Aorta (tissue), 5 donors: ENCODE measurements at regions not wholly inside any gene's neighbourhood (a gene's known extent, or its start where the extent isn't known, plus 50 kb on each side); places are given as distances from the start of the nearest gene placed in this dataset.
A peak's percentile ranks its signal among the peaks of the same experiment; 100 is the strongest.
"Not testable (repeated sequence)": the region's sequence is repeated elsewhere in the genome, so short reads cannot be mapped to it uniquely, and the experiment has no call there.

Experiments used
- ATAC-seq: fragments of 200-7000 bp; cut with Tn5 transposase; one replicate; pipeline ENCODE4 v1.9.1; 2022; ENCODE audit warnings: moderate library complexity; ENCODE audit not compliant: low FRiP score
- DNase-seq, 2 donors: peaks; one replicate each; pipeline ENCODE4 v3.0.0-alpha.2; 2020
- H3K27ac ChIP-seq, 2 donors: one replicate each; pipeline ENCODE4 v1.5.1; 2013; ENCODE audit warnings: low read length in 2 of 2, mild to moderate bottlenecking in 2 of 2, moderate library complexity in 2 of 2, control low read depth in 1 of 2, inconsistent platforms in 1 of 2, low read depth in 1 of 2
- H3K27me3 ChIP-seq, 2 donors: one replicate each; pipeline ENCODE4 v1.6.1; 2013; ENCODE audit warnings: control low read depth in 1 of 2, low read length in 1 of 2, mild to moderate bottlenecking in 1 of 2, moderate library complexity in 1 of 2; ENCODE audit not compliant: insufficient read depth in 2 of 2, control insufficient read depth in 1 of 2
- H3K36me3 ChIP-seq, 2 donors: one replicate each; pipeline ENCODE4 v1.6.1; 2013; ENCODE audit warnings: control low read depth in 1 of 2, low read length in 1 of 2, mild to moderate bottlenecking in 1 of 2; ENCODE audit not compliant: insufficient read depth in 2 of 2, control insufficient read depth in 1 of 2
- H3K4me1 ChIP-seq, 2 donors: one replicate each; pipeline ENCODE4 v1.6.1; 2013; ENCODE audit warnings: low read length in 2 of 2, control low read depth in 1 of 2, mild to moderate bottlenecking in 1 of 2, moderate library complexity in 1 of 2; ENCODE audit not compliant: insufficient read depth in 2 of 2, control insufficient read depth in 1 of 2
- H3K4me3 ChIP-seq, 2 donors: one replicate each; pipeline ENCODE4 v1.5.1; 2013; ENCODE audit warnings: low read length in 2 of 2, control low read depth in 1 of 2, mild to moderate bottlenecking in 1 of 2
- H3K9me3 ChIP-seq: one replicate; pipeline ENCODE4 v1.6.1; 2013; ENCODE audit warnings: mild to moderate bottlenecking, low read length; ENCODE audit not compliant: control insufficient read depth
- WGBS, 2 donors: extraction: QIAGEN DNeasy Blood & Tissue Kit; methylation state at CpG; one replicate each; pipeline ENCODE4 v1.1.7; 2013; 5-methylcytosine and 5-hydroxymethylcytosine counted together
- intact Hi-C, 2 donors: fragments of 100-400 bp; cut with DNase I; formaldehyde crosslinking; loops; one replicate each; pipeline versions ENCODE4 v1.14.2 to v1.15.0; 2022
- donor health status: healthy with polysubstance abuse.
- donor health status: Bipolar disorder and iron deficiency.
- donor health status: DM: no; HTN: no; CAD: no.
- donor health status: DM: no; HTN: no; CAD: no.
- donor health status: DM: yes; HTN: yes; CAD: no.

DNA sequence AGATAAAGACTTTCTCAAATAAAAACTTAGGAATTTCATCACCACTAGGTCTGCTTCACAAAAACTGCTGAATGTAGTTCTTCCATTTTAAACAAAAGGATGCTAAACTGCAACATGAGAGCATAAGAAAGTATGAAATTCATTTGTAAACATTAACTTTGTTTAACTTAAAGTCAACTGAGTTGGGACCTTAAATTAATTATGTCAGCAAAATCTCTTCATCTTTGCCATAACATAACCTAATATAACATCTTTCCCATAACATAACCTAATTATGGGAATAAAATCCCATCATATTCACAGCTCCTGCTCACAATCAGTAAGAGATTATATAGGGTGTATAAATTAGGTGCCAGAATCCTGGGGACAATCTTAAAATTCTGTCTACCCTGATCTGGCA lies 78.8 kb upstream of the PCSK5 start:
- no peaks in the 10 kb centered on the region for H3K36me3 ChIP-seq
- intact Hi-C loops: no loop called here
- ATAC-seq (no peak), DNase-seq (no peak)
- H3K27me3 ChIP-seq: no peaks in the 10 kb centered on the region
- H3K27ac ChIP-seq: no peak overlapping the region
- H3K9me3 ChIP-seq: no peaks in the 10 kb centered on the region
- no peaks in the 10 kb centered on the region for H3K4me1 ChIP-seq
- H3K4me3 ChIP-seq: no peak overlapping the region

DNA sequence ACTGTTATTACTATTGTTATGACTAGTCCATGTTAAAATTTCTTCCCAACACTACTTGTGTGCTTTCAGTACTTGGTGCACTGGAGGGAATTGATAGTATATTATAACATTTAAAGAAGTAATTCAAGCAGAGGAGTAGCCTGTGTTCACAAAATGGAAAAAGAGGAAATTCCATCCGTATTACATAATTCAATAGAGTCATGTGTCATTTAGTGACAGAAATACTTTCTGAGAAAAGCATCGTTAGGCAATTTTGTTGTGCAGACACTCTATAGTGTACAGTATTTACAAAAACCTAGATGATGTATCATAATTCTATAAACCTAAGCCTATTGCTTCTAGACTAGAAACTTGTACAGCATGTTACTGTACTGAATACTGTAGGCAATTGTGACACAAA lies 78.3 kb upstream of the PCSK5 start:
- ATAC-seq (no peak), DNase-seq (no peak)
- no peaks in the 10 kb centered on the region for H3K4me1 ChIP-seq
- H3K27ac ChIP-seq: no peak overlapping the region
- no peaks in the 10 kb centered on the region for H3K36me3 ChIP-seq
- H3K4me3 ChIP-seq: no peak overlapping the region
- intact Hi-C loops: no loop called here
- no peaks in the 10 kb centered on the region for H3K27me3 ChIP-seq
- H3K9me3 ChIP-seq: no peaks in the 10 kb centered on the region
- 51 to 58% methylated on average over 2 of the region's 2 CpGs for WGBS, 2 donors

DNA sequence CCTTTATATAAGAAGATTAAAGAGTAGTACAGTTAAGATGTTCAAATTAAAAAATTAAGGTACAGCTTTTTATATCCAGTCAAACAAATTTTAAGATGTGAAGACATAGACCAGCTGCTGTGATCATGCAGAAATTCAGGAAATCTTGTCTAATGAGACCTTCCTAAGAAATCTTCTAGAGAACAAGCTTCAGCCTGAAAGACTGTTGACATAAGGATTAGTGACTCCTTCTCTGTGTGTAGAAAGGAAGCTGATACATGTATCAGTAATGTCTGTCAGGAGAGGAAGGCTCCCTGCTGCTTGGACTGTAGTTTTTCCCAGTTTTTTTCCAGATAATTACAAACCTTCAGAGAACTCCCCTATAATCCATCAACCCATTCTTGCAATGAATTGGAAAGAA lies 75.8 kb upstream of the PCSK5 start:
- no peaks in the 10 kb centered on the region for H3K36me3 ChIP-seq
- H3K9me3 ChIP-seq: no peaks in the 10 kb centered on the region
- no peaks in the 10 kb centered on the region for H3K27me3 ChIP-seq
- DNase-seq (no peak), ATAC-seq (no peak)
- no peak overlapping the region for H3K27ac ChIP-seq
- H3K4me1 ChIP-seq: no peaks in the 10 kb centered on the region
- H3K4me3 ChIP-seq: no peak overlapping the region
- intact Hi-C loops: no loop called here

DNA sequence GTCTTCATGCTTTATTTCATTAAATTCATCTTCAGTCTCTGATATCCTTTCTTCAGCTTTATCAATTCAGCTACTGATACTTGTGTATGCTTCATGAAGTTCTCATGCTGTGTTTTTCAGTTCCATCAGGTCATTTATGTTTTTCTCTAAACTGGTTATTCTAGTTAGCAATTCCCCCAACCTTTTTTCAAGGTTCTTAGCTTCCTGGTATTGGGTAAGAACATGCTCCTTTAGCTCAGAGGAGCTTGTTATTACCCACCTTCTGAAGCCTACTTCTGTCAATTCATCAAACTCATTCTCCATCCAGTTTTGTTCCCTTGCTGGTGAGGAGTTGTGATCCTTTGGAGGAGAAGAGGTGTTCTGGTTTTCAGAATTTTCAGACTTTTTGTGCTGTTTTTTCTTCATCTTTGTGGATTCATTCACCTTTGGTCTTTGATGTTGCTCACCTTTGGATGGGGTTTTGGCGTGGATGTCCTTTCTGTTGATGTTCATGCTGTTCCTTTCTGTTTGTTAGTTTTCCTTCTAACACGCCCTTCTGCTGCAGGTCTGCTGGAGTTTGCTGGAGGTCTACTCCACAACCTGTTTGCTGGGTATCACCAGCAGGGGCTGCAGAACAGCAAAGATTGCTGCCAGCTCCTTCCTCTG lies 69.9 kb upstream of the PCSK5 start:
- ATAC-seq, H3K36me3 ChIP-seq, H3K4me1 ChIP-seq, H3K27ac ChIP-seq, H3K9me3 ChIP-seq, H3K27me3 ChIP-seq, DNase-seq, H3K4me3 ChIP-seq: not testable (repeated sequence)
- intact Hi-C loops: loop anchor here in 1 of 2 donors (10.0 kb wide), 3 partner anchors 96 to 286 kb away; no protein-coding TSS in a partner anchor
- 94 to 95% methylated on average over 2 of the region's 2 CpGs for WGBS, 2 donors

- intact Hi-C loops: loop anchor here in 1 of 2 donors (10.0 kb wide), 3 partner anchors 98 to 288 kb away; no protein-coding TSS in a partner anchor
- H3K4me1 ChIP-seq: peaks cover 10 to 11% of the 10 kb centered on the region in 2 donors
- no peak for ATAC-seq
These were observed 67.3 kb upstream of the PCSK5 start for GRCh38 chr9:75823151-75823550.

GRCh38 chr9:75824816-75825568 lies 65.5 kb upstream of the PCSK5 start:
- Histone ChIP-seq H3K4me3 (no peak overlapping the region), H3K36me3 (no peaks in the 10 kb centered on the region), H3K9me3 (no peaks in the 10 kb centered on the region), H3K27ac (peak overlapping the region; percentile 82 to 99), H3K27me3 (no peaks in the 10 kb centered on the region), H3K4me1 (peaks cover 10 to 11% of the 10 kb centered on the region in 2 donors)
- intact Hi-C loops: loop anchor here (5.0 to 10.0 kb wide), 4 partner anchors 100 to 290 kb away; no protein-coding TSS in a partner anchor
- 24 to 25% methylated on average over 3 of the region's 3 CpGs for WGBS, 2 donors
- DNase-seq (no peak), ATAC-seq (peak; percentile 45)

More at GRCh38 chr9:75823151-75823550, 67.3 kb upstream of the PCSK5 start:
- Histone ChIP-seq H3K27ac (peak overlapping the region in 1 of 2 donors; percentile 98), H3K27me3 (no peaks in the 10 kb centered on the region), H3K4me3 (no peak overlapping the region), H3K9me3 (no peaks in the 10 kb centered on the region), H3K36me3 (no peaks in the 10 kb centered on the region)
- DNase-seq: no peak
- 0 to 5% methylated on average over 2 of the region's 2 CpGs for WGBS, 2 donors

GRCh38 chr9:75826314-75826713 lies 64.2 kb upstream of the PCSK5 start:
- intact Hi-C loops: loop anchor here (5.0 to 10.0 kb wide), 4 partner anchors 102 to 292 kb away; no protein-coding TSS in a partner anchor
- Histone ChIP-seq H3K9me3 (no peaks in the 10 kb centered on the region), H3K27ac (peak overlapping the region; percentile 64 to 68), H3K4me1 (peaks cover 10 to 11% of the 10 kb centered on the region in 2 donors), H3K36me3 (no peaks in the 10 kb centered on the region), H3K4me3 (no peak overlapping the region), H3K27me3 (no peaks in the 10 kb centered on the region)
- ATAC-seq (no peak), DNase-seq (no peak)
- WGBS, 2 donors: 48 to 50% methylated on average over 2 of the region's 2 CpGs

DNA sequence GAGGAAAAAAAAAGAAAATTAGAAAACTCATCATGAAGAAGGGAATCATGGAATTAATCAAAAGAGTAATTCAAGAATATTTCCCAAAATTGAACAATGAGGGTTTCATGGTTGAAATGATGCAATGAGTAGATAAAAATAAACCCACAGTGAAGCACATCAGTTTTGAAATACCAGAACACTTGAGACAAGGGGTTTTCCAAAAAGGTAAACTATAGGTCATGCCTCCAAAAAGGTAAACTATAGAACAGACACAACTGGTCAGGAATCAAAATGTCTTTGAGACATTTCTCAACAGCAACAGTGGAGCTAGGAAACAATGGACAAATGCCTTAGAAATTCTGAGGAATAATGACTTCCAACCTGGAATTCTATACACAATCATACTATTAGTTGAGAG lies 60.2 kb upstream of the PCSK5 start:
- no peaks in the 10 kb centered on the region for H3K27me3 ChIP-seq

DNA sequence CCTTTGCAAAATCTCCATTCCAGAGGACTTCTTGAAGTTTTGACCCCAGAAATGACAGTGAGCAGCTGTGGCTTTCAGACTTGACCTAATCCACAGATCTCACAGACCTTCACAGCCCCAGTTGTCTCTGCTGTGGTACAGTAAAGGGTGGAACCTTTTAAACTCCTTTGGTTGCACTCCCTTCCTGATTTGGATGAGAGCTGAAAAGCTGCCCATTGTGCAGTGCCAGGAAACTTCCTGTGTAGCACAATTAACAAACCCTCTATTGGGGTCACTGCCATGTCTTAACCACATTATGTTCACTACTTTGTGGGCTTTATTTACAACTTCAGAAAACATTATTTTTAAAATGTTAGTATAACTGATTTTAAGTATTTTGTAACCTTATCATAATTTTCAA lies 56.7 kb upstream of the PCSK5 start:
- H3K27ac ChIP-seq: no peak overlapping the region
- no peaks in the 10 kb centered on the region for H3K27me3 ChIP-seq
- ATAC-seq: no peak
- no peak overlapping the region for H3K4me3 ChIP-seq
- no peak for DNase-seq
- no peaks in the 10 kb centered on the region for H3K4me1 ChIP-seq
- H3K36me3 ChIP-seq: no peaks in the 10 kb centered on the region
- H3K9me3 ChIP-seq: no peaks in the 10 kb centered on the region
- intact Hi-C loops: no loop called here

More for the DNA sequence above, 60.2 kb upstream of the PCSK5 start:
- ATAC-seq (no peak), DNase-seq (no peak)
- Histone ChIP-seq H3K4me3 (no peak overlapping the region), H3K4me1 (peaks cover 4 to 7% of the 10 kb centered on the region in 2 donors), H3K36me3 (no peaks in the 10 kb centered on the region), H3K9me3 (no peaks in the 10 kb centered on the region), H3K27ac (no peak overlapping the region)
- intact Hi-C loops: no loop called here
